Parathyroid adenoma (tissue), 2 donors: ENCODE measurements at regions not wholly inside any gene's neighbourhood (a gene's known extent, or its start where the extent isn't known, plus 50 kb on each side); places are given as distances from the start of the nearest gene placed in this dataset.

Experiments
- H2AFZ ChIP-seq: fragments of 300-600 bp; sonication (generic); one replicate; pipeline ENCODE4 v1.7.0; 2017; ENCODE audit warnings: antibody characterized with exemption, mild to moderate bottlenecking
- H3K27ac ChIP-seq: fragments of 300-600 bp; sonication (generic); one replicate; pipeline ENCODE4 v1.7.0; 2017
- H3K27me3 ChIP-seq: fragments of 300-600 bp; sonication (generic); one replicate; pipeline ENCODE4 v1.7.0; 2017; ENCODE audit warnings: low read length; ENCODE audit not compliant: control insufficient read depth, insufficient read depth
- H3K36me3 ChIP-seq: fragments of 300-600 bp; sonication (generic); one replicate; pipeline ENCODE4 v1.7.0; 2017; ENCODE audit warnings: low read length; ENCODE audit not compliant: control insufficient read depth, insufficient read depth
- H3K4me1 ChIP-seq: fragments of 300-600 bp; sonication (generic); one replicate; pipeline ENCODE4 v1.7.0; 2017; ENCODE audit warnings: control low read depth
- H3K4me2 ChIP-seq: fragments of 300-600 bp; sonication (generic); one replicate; pipeline ENCODE4 v1.7.0; 2017; ENCODE audit warnings: low read length
- H3K4me3 ChIP-seq: fragments of 300-600 bp; sonication (generic); one replicate; pipeline ENCODE4 v1.7.0; 2017; ENCODE audit warnings: low read depth, low read length
- H3K79me2 ChIP-seq: fragments of 300-600 bp; sonication (generic); one replicate; pipeline ENCODE4 v1.7.0; 2017; ENCODE audit warnings: control low read depth
- H3K9ac ChIP-seq: fragments of 300-600 bp; sonication (generic); one replicate; pipeline ENCODE4 v1.7.0; 2017; ENCODE audit warnings: mild to moderate bottlenecking
- H3K9me3 ChIP-seq: fragments of 300-600 bp; sonication (generic); one replicate; pipeline ENCODE4 v1.7.0; 2017; ENCODE audit warnings: low read length; ENCODE audit not compliant: control insufficient read depth
- TF ChIP-seq, protein P1 (sequence below): fragments of 300-600 bp; sonication (generic); IDR thresholded peaks from one replicate; pipeline ENCODE4 v1.7.0; 2017; ENCODE audit warnings: antibody characterized with exemption, mild to moderate bottlenecking
- donor health status: primary hyperparathyroidism.

DNA sequence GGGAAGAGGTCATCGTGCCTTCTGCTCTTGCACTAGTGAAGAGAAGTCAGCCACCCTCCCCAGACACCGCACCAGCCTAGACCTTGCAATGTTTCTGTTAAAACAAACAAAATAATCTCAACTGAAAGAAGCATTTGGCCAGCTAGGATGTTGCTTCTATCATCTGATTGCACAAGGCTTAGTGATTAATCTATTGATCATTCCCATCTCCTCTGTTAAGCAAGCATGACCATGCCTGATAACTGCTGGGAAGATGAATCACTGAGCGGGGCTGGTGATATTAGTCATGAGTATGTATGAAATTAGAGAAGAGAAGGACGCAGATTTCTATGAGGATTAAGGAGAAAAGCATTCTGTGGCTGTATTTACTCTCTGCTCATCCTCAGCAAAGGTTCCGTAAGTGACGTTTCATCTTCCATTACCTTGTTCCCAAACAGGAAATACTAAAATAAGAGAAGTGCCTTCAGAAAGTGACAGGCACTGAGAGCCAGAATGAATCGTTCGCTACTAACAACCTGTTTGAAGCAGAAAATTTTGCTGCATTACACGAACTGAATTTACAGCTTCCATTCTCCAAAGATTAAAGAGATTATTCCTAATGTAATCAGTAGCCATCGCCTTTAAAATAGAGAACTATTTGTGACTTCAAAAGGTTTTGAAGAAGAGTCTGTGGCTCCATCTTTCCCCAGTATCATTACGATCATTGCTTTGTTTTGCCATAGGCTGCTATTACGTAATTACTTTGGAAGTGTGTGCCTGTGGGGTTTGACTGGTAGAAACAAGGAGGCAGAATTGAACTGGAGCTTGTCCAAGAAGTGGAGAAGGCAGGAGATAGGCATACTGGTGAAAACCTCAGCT is 219.1 kb downstream of the MED10 start:
- Histone ChIP-seq H3K79me2 (no peaks in the 10 kb centered on the region), H3K9ac (no peak overlapping the region), H3K27me3 (no peaks in the 10 kb centered on the region), H3K9me3 (no peaks in the 10 kb centered on the region), H3K36me3 (no peaks in the 10 kb centered on the region), H3K27ac (no peak overlapping the region), H3K4me3 (no peak overlapping the region), H3K4me1 (no peaks in the 10 kb centered on the region), H2AFZ (no peak overlapping the region), H3K4me2 (no peak overlapping the region)
- TF ChIP-seq, protein P1, sequence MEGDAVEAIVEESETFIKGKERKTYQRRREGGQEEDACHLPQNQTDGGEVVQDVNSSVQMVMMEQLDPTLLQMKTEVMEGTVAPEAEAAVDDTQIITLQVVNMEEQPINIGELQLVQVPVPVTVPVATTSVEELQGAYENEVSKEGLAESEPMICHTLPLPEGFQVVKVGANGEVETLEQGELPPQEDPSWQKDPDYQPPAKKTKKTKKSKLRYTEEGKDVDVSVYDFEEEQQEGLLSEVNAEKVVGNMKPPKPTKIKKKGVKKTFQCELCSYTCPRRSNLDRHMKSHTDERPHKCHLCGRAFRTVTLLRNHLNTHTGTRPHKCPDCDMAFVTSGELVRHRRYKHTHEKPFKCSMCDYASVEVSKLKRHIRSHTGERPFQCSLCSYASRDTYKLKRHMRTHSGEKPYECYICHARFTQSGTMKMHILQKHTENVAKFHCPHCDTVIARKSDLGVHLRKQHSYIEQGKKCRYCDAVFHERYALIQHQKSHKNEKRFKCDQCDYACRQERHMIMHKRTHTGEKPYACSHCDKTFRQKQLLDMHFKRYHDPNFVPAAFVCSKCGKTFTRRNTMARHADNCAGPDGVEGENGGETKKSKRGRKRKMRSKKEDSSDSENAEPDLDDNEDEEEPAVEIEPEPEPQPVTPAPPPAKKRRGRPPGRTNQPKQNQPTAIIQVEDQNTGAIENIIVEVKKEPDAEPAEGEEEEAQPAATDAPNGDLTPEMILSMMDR: no peak

DNA sequence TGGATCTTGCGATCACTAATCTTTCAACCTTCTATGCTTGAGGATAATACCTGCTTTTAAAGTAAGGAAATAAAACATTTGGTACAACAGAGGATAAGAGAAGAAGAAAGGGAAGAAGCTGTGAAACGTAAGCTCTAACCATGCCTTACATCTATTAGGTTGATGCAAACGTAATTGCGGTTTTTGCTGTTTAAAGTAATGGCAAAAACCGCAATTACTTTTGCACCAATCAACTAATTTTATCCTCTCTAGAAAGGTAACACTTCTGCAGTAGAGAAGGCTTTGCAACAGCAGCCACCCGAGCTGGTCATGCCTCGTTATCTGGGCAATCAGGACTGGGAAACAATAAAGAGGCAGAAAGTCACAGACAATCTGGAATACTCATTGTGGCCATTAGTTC is 224.1 kb downstream of the MED10 start:
- no peak overlapping the region for H3K4me2 ChIP-seq
- H2AFZ ChIP-seq: no peak overlapping the region
- H3K36me3 ChIP-seq: no peaks in the 10 kb centered on the region
- H3K9me3 ChIP-seq: no peaks in the 10 kb centered on the region
- H3K27me3 ChIP-seq: no peaks in the 10 kb centered on the region
- H3K27ac ChIP-seq: no peak overlapping the region
- H3K4me3 ChIP-seq: no peak overlapping the region
- no peaks in the 10 kb centered on the region for H3K79me2 ChIP-seq
- H3K9ac ChIP-seq: no peak overlapping the region
- TF ChIP-seq, protein P1: no peak
- no peaks in the 10 kb centered on the region for H3K4me1 ChIP-seq

DNA sequence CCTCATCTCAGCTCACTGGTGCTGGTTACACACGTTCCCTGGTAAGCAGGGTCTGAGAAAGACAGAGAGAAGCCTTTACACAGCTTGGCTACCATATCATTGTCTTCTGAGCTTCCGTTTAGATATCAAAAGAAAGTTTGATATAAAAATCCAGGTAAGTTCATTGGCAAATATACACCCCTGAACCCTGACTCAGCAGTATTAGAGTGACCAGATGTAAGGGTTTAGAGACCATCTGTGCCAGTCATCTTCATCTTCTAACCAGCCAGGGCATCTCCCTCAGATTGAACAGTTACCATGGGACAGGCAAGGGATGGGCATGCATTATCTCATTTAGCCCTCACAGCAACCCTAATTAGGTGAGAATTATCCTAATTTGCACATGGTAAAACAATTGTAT is 232.1 kb downstream of the MED10 start:
- H3K27ac ChIP-seq: no peak overlapping the region
- no peaks in the 10 kb centered on the region for H3K27me3 ChIP-seq
- H3K79me2 ChIP-seq: no peaks in the 10 kb centered on the region
- H3K4me1 ChIP-seq: no peaks in the 10 kb centered on the region
- H2AFZ ChIP-seq: no peak overlapping the region
- no peaks in the 10 kb centered on the region for H3K9me3 ChIP-seq
- H3K4me3 ChIP-seq: no peak overlapping the region
- no peaks in the 10 kb centered on the region for H3K36me3 ChIP-seq
- no peak overlapping the region for H3K9ac ChIP-seq
- H3K4me2 ChIP-seq: no peak overlapping the region
- TF ChIP-seq, protein P1: no peak

DNA sequence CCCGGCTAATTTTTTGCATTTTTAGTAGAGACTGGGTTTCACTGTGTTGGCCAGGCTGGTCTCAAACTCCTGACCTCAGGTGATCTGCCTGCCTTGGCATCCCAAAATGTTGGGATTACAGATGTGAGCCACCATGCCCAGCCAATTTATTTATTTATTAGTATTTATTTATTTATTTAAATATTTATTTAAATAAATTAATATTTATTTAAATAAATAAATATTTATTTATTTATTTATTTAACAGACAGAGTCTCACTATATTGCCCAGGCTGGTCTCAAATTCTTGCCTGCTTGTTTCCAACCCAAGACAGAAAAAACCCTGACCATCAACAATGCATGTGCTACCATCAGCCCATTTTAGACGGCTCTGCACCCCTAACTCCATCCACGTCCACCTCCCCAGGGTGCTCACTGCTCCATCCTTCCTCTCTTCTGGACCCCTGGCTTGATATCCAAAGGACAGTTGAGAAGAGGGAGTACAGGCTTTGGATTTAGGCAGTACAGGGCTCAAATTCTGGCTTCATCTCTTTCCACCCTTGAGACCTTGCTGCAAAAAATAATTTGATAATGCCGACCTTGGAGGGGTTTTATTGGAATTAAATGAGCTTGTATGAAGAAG is 232.6 kb downstream of the MED10 start:
- H3K36me3 ChIP-seq: no peaks in the 10 kb centered on the region
- H2AFZ ChIP-seq: no peak overlapping the region
- no peaks in the 10 kb centered on the region for H3K27me3 ChIP-seq
- H3K27ac ChIP-seq: no peak overlapping the region
- TF ChIP-seq, protein P1: no peak
- no peak overlapping the region for H3K9ac ChIP-seq
- no peaks in the 10 kb centered on the region for H3K79me2 ChIP-seq
- H3K4me1 ChIP-seq: no peaks in the 10 kb centered on the region
- H3K9me3 ChIP-seq: no peaks in the 10 kb centered on the region
- no peak overlapping the region for H3K4me2 ChIP-seq
- no peak overlapping the region for H3K4me3 ChIP-seq
